CD14-positive monocyte (primary cell): ENCODE measurements at regions not wholly inside any gene's neighbourhood (a gene's known extent, or its start where the extent isn't known, plus 50 kb on each side); places are given as distances from the start of the nearest gene placed in this dataset.
"Not testable (repeated sequence)": the region's sequence is repeated elsewhere in the genome, so short reads cannot be mapped to it uniquely, and the experiment has no call there.

Experiments
- DNase-seq, 3 donors: peaks; one replicate each; pipeline ENCODE4 v3.0.0-alpha.2; 2011 to 2022
- H2AFZ ChIP-seq: 2 replicates; pipeline ENCODE4 v1.6.0; 2012; ENCODE audit warnings: mild to moderate bottlenecking, low read depth, low read length, inconsistent platforms; ENCODE audit not compliant: insufficient read depth, poor library complexity, severe bottlenecking
- H3K27ac ChIP-seq, 2 donors: 1 replicate in 1 of 2; 2 replicates in 1 of 2; pipeline ENCODE4 v1.5.1; 2012 to 2013; ENCODE audit warnings: low read length in 2 of 2, control low read depth in 1 of 2, inconsistent platforms in 1 of 2, low read depth in 1 of 2, mild to moderate bottlenecking in 1 of 2
- H3K27me3 ChIP-seq, 2 donors: one replicate each; pipeline versions ENCODE4 v1.6.0 to v1.6.1; 2011 to 2013; ENCODE audit warnings: low read length in 2 of 2; ENCODE audit not compliant: control insufficient read depth in 2 of 2, insufficient read depth in 2 of 2
- H3K36me3 ChIP-seq, 2 donors: replicated peaks in 1 of 2; 1 replicate in 1 of 2; 2 replicates in 1 of 2; pipeline versions ENCODE4 v1.5.1 to v1.6.1; 2012 to 2013; ENCODE audit warnings: low read length in 2 of 2, control low read depth in 1 of 2, inconsistent platforms in 1 of 2, mild to moderate bottlenecking in 1 of 2; ENCODE audit not compliant: insufficient read depth in 2 of 2, control insufficient read depth in 1 of 2
- H3K4me1 ChIP-seq, 2 donors: 1 replicate in 1 of 2; 2 replicates in 1 of 2; pipeline versions ENCODE4 v1.5.1 to v1.6.1; 2012 to 2013; ENCODE audit warnings: low read length in 2 of 2, control low read depth in 1 of 2, inconsistent platforms in 1 of 2, mild to moderate bottlenecking in 1 of 2, moderate library complexity in 1 of 2; ENCODE audit not compliant: insufficient read depth in 2 of 2, control insufficient read depth in 1 of 2
- H3K4me2 ChIP-seq: replicated peaks from 2 replicates; pipeline ENCODE3; 2012; ENCODE audit warnings: low read length, moderate library complexity, mild to moderate bottlenecking; ENCODE audit not compliant: poor library complexity, severe bottlenecking; ENCODE audit errors: extremely low read depth
- H3K4me3 ChIP-seq, 3 experiments: fragments of 200-600 bp in 1 of 3; sonication (generic) in 1 of 3; replicated peaks in 1 of 3; 1 replicate in 2 of 3; 2 replicates in 1 of 3; pipeline ENCODE4 v1.5.1; 2011 to 2013; ENCODE audit warnings: low read length in 3 of 3, mild to moderate bottlenecking in 3 of 3, control low read depth in 2 of 3, low read depth in 2 of 3, inconsistent platforms in 1 of 3, moderate library complexity in 1 of 3
- H3K79me2 ChIP-seq: 2 replicates; pipeline ENCODE4 v1.6.0; 2012; ENCODE audit warnings: mild to moderate bottlenecking, control low read depth, inconsistent platforms, low read length, moderate library complexity; ENCODE audit not compliant: insufficient read depth
- H3K9ac ChIP-seq: 2 replicates; pipeline ENCODE4 v1.6.0; 2017; ENCODE audit warnings: low read length, mild to moderate bottlenecking; ENCODE audit not compliant: insufficient read depth, poor library complexity, severe bottlenecking
- H3K9me3 ChIP-seq, 2 donors: replicated peaks in 1 of 2; 1 replicate in 1 of 2; 2 replicates in 1 of 2; pipeline versions ENCODE4 v1.5.1 to v1.6.1; 2012 to 2013; ENCODE audit warnings: low read length in 2 of 2, control low read depth in 1 of 2; ENCODE audit not compliant: control insufficient read depth in 1 of 2, insufficient read depth in 1 of 2
- H4K20me1 ChIP-seq: 2 replicates; pipeline ENCODE4 v1.6.0; 2012; ENCODE audit warnings: mild to moderate bottlenecking, low read length, control low read depth, moderate library complexity; ENCODE audit not compliant: insufficient read depth
- H3K27ac Mint-ChIP-seq, 7 donors: one replicate each; pipeline ENCODE4 v1.8.0; 2020; ENCODE audit warnings: mild to moderate bottlenecking in 7 of 7, mixed read lengths in 7 of 7, moderate library complexity in 6 of 7, inconsistent platforms in 2 of 7
- H3K27me3 Mint-ChIP-seq, 3 donors: one replicate each; pipeline ENCODE4 v1.8.0; 2021 to 2022; ENCODE audit warnings: low read depth in 3 of 3, mild to moderate bottlenecking in 3 of 3, mixed read lengths in 3 of 3, moderate library complexity in 3 of 3, inconsistent platforms in 1 of 3
- H3K36me3 Mint-ChIP-seq, 2 donors: one replicate each; pipeline ENCODE4 v1.8.0; 2020; ENCODE audit warnings: mixed read lengths in 2 of 2, inconsistent platforms in 1 of 2, mild to moderate bottlenecking in 1 of 2
- H3K4me1 Mint-ChIP-seq: one replicate; pipeline ENCODE4 v1.8.0; 2020; ENCODE audit warnings: mild to moderate bottlenecking, mixed read lengths
- H3K4me3 Mint-ChIP-seq, 2 donors: one replicate each; pipeline ENCODE4 v1.8.0; 2020; ENCODE audit warnings: mild to moderate bottlenecking in 2 of 2, mixed read lengths in 2 of 2, moderate library complexity in 1 of 2
- H3K9me3 Mint-ChIP-seq, 7 donors: one replicate each; pipeline ENCODE4 v1.8.0; 2020 to 2022; ENCODE audit warnings: mixed read lengths in 7 of 7, mild to moderate bottlenecking in 6 of 7, moderate library complexity in 6 of 7, inconsistent platforms in 2 of 7
- CTCF ChIP-seq: fragments of 200-600 bp; IDR thresholded peaks from one replicate; pipeline ENCODE4 v1.8.0; 2022; ENCODE audit warnings: antibody characterized with exemption, mild to moderate bottlenecking
- WGBS: methylation state at CpG from one replicate; pipeline ENCODE4 v1.1.5; 2013; ENCODE audit warnings: missing lambda C conversion rate; ENCODE audit not compliant: insufficient coverage; 5-methylcytosine and 5-hydroxymethylcytosine counted together
- intact Hi-C, 2 donors: fragments of 100-400 bp; cut with micrococcal nuclease; formaldehyde crosslinking; loops; one replicate each; pipeline versions ENCODE4 v1.15.0 to v1.15.1; 2023

GRCh38 chr4:86413426-86413825 lies 53.6 kb upstream of the MAPK10 start:
- H3K27ac ChIP-seq, H3K27me3 ChIP-seq, H3K4me3 Mint-ChIP-seq, H3K36me3 Mint-ChIP-seq, H3K27ac Mint-ChIP-seq, H4K20me1 ChIP-seq, H3K9me3 ChIP-seq, H3K36me3 ChIP-seq, H3K4me3 ChIP-seq, DNase-seq, H3K9ac ChIP-seq, H3K27me3 Mint-ChIP-seq, H3K4me1 Mint-ChIP-seq, H3K4me2 ChIP-seq, H3K79me2 ChIP-seq, H2AFZ ChIP-seq, H3K4me1 ChIP-seq: not testable (repeated sequence)
- H3K9me3 Mint-ChIP-seq: peaks cover 2 to 29% (median 20%) of the 10 kb centered on the region in 7 donors
- intact Hi-C loops: loop anchor here in 1 of 2 donors (10.0 kb wide), 1 partner anchor 89 kb away; no protein-coding TSS in a partner anchor
- WGBS: 100% methylated on average over 5 of the region's 5 CpGs

GRCh38 chr4:86414686-86415085 lies 54.8 kb upstream of the MAPK10 start:
- H3K4me3 ChIP-seq: no peak overlapping the region
- no peak overlapping the region for H3K4me3 Mint-ChIP-seq
- no peak for TF ChIP-seq CTCF
- H3K4me2 ChIP-seq: no peak overlapping the region
- peaks cover 0 to 5% of the 10 kb centered on the region in 2 donors for H3K9me3 ChIP-seq
- H3K4me1 ChIP-seq: no peaks in the 10 kb centered on the region
- no peaks in the 10 kb centered on the region for H3K36me3 Mint-ChIP-seq
- H3K27me3 Mint-ChIP-seq: no peaks in the 10 kb centered on the region
- intact Hi-C loops: loop anchor here in 1 of 2 donors (10.0 kb wide), 1 partner anchor 90 kb away; no protein-coding TSS in a partner anchor
- H3K9ac ChIP-seq: no peak overlapping the region
- no peaks in the 10 kb centered on the region for H3K36me3 ChIP-seq
- no peak overlapping the region for H2AFZ ChIP-seq
- no peaks in the 10 kb centered on the region for H4K20me1 ChIP-seq
- H3K27ac ChIP-seq: no peak overlapping the region
- no peaks in the 10 kb centered on the region for H3K27me3 ChIP-seq
- peaks cover 2 to 25% (median 18%) of the 10 kb centered on the region in 7 donors for H3K9me3 Mint-ChIP-seq
- H3K79me2 ChIP-seq: no peaks in the 10 kb centered on the region
- peaks cover 2% of the 10 kb centered on the region for H3K4me1 Mint-ChIP-seq
- DNase-seq: no peak
- no CpG with 5 or more reads among the region's 2 CpGs for WGBS
- no peak overlapping the region for H3K27ac Mint-ChIP-seq
